Activated CD4-positive, alpha-beta memory T cell treated with anti-CD3 and anti-CD28 coated beads for 36 hours (primary cell): ENCODE measurements at regions not wholly inside any gene's neighbourhood (a gene's known extent, or its start where the extent isn't known, plus 50 kb on each side); places are given as distances from the start of the nearest gene placed in this dataset.

ENCODE experiments used
- CTCF ChIA-PET: fragments of 350-600 bp; sonication (Branson Sonifier 250); formaldehyde crosslinking; loops from one replicate; lab custom pipeline; 2021; ENCODE audit warnings: antibody characterized with exemption, inconsistent platforms; lab: Charles Lee
- POLR2A ChIA-PET: fragments of 350-600 bp; sonication (Branson Sonifier 250); formaldehyde crosslinking; loops from one replicate; lab custom pipeline; 2021; ENCODE audit warnings: antibody characterized with exemption; lab: Charles Lee
- DNase-seq: peaks from one replicate; pipeline ENCODE4 v3.0.0-alpha.2; 2020
- H3K27ac Mint-ChIP-seq: one replicate; pipeline ENCODE4 v1.8.0; 2021; ENCODE audit warnings: mixed read lengths
- H3K27me3 Mint-ChIP-seq: one replicate; pipeline ENCODE4 v1.8.0; 2021; ENCODE audit warnings: mixed read lengths
- H3K36me3 Mint-ChIP-seq: one replicate; pipeline ENCODE4 v1.8.0; 2021; ENCODE audit warnings: mixed read lengths
- H3K4me1 Mint-ChIP-seq: one replicate; pipeline ENCODE4 v1.8.0; 2021; ENCODE audit warnings: low read depth, mixed read lengths
- H3K4me3 Mint-ChIP-seq: one replicate; pipeline ENCODE4 v1.8.0; 2021; ENCODE audit warnings: mild to moderate bottlenecking, mixed read lengths
- H3K9me3 Mint-ChIP-seq: one replicate; pipeline ENCODE4 v1.8.0; 2021; ENCODE audit warnings: mixed read lengths
- intact Hi-C: fragments of 100-400 bp; cut with micrococcal nuclease; formaldehyde crosslinking; loops from one replicate; pipeline ENCODE4 v1.15.1; 2023

GRCh38 chr16:49061137-49061714 lies 220.4 kb downstream of the CBLN1 start:
- Mint-ChIP-seq H3K27me3 (no peaks in the 10 kb centered on the region), H3K4me3 (no peak overlapping the region), H3K4me1 (no peaks in the 10 kb centered on the region), H3K27ac (no peak overlapping the region), H3K9me3 (no peaks in the 10 kb centered on the region), H3K36me3 (no peaks in the 10 kb centered on the region)
- DNase-seq, result no peak
- ChIA-PET POLR2A (no interaction called here), CTCF (no interaction called here)
- intact Hi-C loops, result no loop called here

GRCh38 chr16:49060728-49061127 lies 220.9 kb downstream of the CBLN1 start:
- Mint-ChIP-seq H3K27ac (no peak overlapping the region), H3K9me3 (no peaks in the 10 kb centered on the region), H3K4me1 (no peaks in the 10 kb centered on the region), H3K36me3 (no peaks in the 10 kb centered on the region), H3K27me3 (no peaks in the 10 kb centered on the region), H3K4me3 (no peak overlapping the region)
- POLR2A ChIA-PET, result no interaction called here
- intact Hi-C loops, result no loop called here
- CTCF ChIA-PET, result no interaction called here
- DNase-seq, result no peak

- H3K27ac Mint-ChIP-seq, result no peak overlapping the region
- CTCF ChIA-PET, result no interaction called here
- no peak overlapping the region for H3K4me3 Mint-ChIP-seq
- no peaks in the 10 kb centered on the region for H3K4me1 Mint-ChIP-seq
- no peaks in the 10 kb centered on the region for H3K36me3 Mint-ChIP-seq
- no peaks in the 10 kb centered on the region for H3K27me3 Mint-ChIP-seq
- POLR2A ChIA-PET, result no interaction called here
- no peaks in the 10 kb centered on the region for H3K9me3 Mint-ChIP-seq
- intact Hi-C loops, result no loop called here
- no peak for DNase-seq
Observed at GRCh38 chr16:49058382-49058781, 223.3 kb downstream of the CBLN1 start.

- intact Hi-C loops, result no loop called here
- Mint-ChIP-seq H3K27ac (no peak overlapping the region), H3K36me3 (no peaks in the 10 kb centered on the region), H3K27me3 (no peaks in the 10 kb centered on the region), H3K4me1 (no peaks in the 10 kb centered on the region), H3K4me3 (no peak overlapping the region), H3K9me3 (no peaks in the 10 kb centered on the region)
- CTCF ChIA-PET, result no interaction called here
- POLR2A ChIA-PET, result no interaction called here
- DNase-seq, result no peak
Observed at GRCh38 chr16:49057936-49058335, 223.7 kb downstream of the CBLN1 start.

- Mint-ChIP-seq H3K36me3 (no peaks in the 10 kb centered on the region), H3K9me3 (no peaks in the 10 kb centered on the region), H3K27ac (no peak overlapping the region), H3K27me3 (no peaks in the 10 kb centered on the region), H3K4me1 (no peaks in the 10 kb centered on the region), H3K4me3 (no peak overlapping the region)
- POLR2A ChIA-PET, result no interaction called here
- no peak for DNase-seq
- CTCF ChIA-PET, result no interaction called here
- intact Hi-C loops, result no loop called here
Observed at GRCh38 chr16:49057391-49057790, 224.2 kb downstream of the CBLN1 start.

- Mint-ChIP-seq H3K27ac (no peak overlapping the region), H3K9me3 (no peaks in the 10 kb centered on the region), H3K36me3 (no peaks in the 10 kb centered on the region), H3K4me3 (no peak overlapping the region), H3K27me3 (no peaks in the 10 kb centered on the region), H3K4me1 (no peaks in the 10 kb centered on the region)
- intact Hi-C loops, result no loop called here
- DNase-seq, result no peak
- ChIA-PET CTCF (no interaction called here), POLR2A (no interaction called here)
Observed at GRCh38 chr16:49056546-49056945, 225.1 kb downstream of the CBLN1 start.

- ChIA-PET CTCF (no interaction called here), POLR2A (no interaction called here)
- H3K4me3 Mint-ChIP-seq, result no peak overlapping the region
- H3K27me3 Mint-ChIP-seq, result no peaks in the 10 kb centered on the region
- intact Hi-C loops, result no loop called here
- H3K4me1 Mint-ChIP-seq, result no peaks in the 10 kb centered on the region
- H3K36me3 Mint-ChIP-seq, result no peaks in the 10 kb centered on the region
- no peak overlapping the region for H3K27ac Mint-ChIP-seq
- H3K9me3 Mint-ChIP-seq, result no peaks in the 10 kb centered on the region
- DNase-seq, result no peak
Observed at GRCh38 chr16:49055824-49056545, 225.7 kb downstream of the CBLN1 start.

GRCh38 chr16:49055291-49055690 lies 226.3 kb downstream of the CBLN1 start:
- Mint-ChIP-seq H3K36me3 (no peaks in the 10 kb centered on the region), H3K4me1 (no peaks in the 10 kb centered on the region), H3K27me3 (no peaks in the 10 kb centered on the region), H3K4me3 (no peak overlapping the region), H3K27ac (no peak overlapping the region), H3K9me3 (no peaks in the 10 kb centered on the region)
- no peak for DNase-seq
- POLR2A ChIA-PET, result no interaction called here
- CTCF ChIA-PET, result no interaction called here
- intact Hi-C loops, result no loop called here

GRCh38 chr16:49054606-49055005 lies 227.0 kb downstream of the CBLN1 start:
- POLR2A ChIA-PET, result no interaction called here
- H3K27ac Mint-ChIP-seq, result no peak overlapping the region

GRCh38 chr16:49052846-49053245 lies 228.8 kb downstream of the CBLN1 start:
- no peaks in the 10 kb centered on the region for H3K27me3 Mint-ChIP-seq
- no peak for DNase-seq
- H3K9me3 Mint-ChIP-seq, result no peaks in the 10 kb centered on the region
- ChIA-PET CTCF (no interaction called here), POLR2A (no interaction called here)
- H3K36me3 Mint-ChIP-seq, result no peaks in the 10 kb centered on the region
- no peaks in the 10 kb centered on the region for H3K4me1 Mint-ChIP-seq
- intact Hi-C loops, result no loop called here
- H3K4me3 Mint-ChIP-seq, result no peak overlapping the region
- no peak overlapping the region for H3K27ac Mint-ChIP-seq

More at GRCh38 chr16:49054606-49055005, 227.0 kb downstream of the CBLN1 start:
- intact Hi-C loops, result no loop called here
- CTCF ChIA-PET, result no interaction called here
- Mint-ChIP-seq H3K36me3 (no peaks in the 10 kb centered on the region), H3K27me3 (no peaks in the 10 kb centered on the region), H3K4me3 (no peak overlapping the region), H3K4me1 (no peaks in the 10 kb centered on the region), H3K9me3 (no peaks in the 10 kb centered on the region)
- DNase-seq, result no peak

GRCh38 chr16:49051576-49051975 lies 230.1 kb downstream of the CBLN1 start:
- no peak overlapping the region for H3K4me3 Mint-ChIP-seq
- no peaks in the 10 kb centered on the region for H3K9me3 Mint-ChIP-seq
- DNase-seq, result no peak
- no peaks in the 10 kb centered on the region for H3K4me1 Mint-ChIP-seq
- no peak overlapping the region for H3K27ac Mint-ChIP-seq
- CTCF ChIA-PET, result no interaction called here
- no peaks in the 10 kb centered on the region for H3K27me3 Mint-ChIP-seq
- H3K36me3 Mint-ChIP-seq, result no peaks in the 10 kb centered on the region
- intact Hi-C loops, result no loop called here
- POLR2A ChIA-PET, result no interaction called here

- H3K27me3 Mint-ChIP-seq, result no peaks in the 10 kb centered on the region
- no peak overlapping the region for H3K27ac Mint-ChIP-seq
- CTCF ChIA-PET, result no interaction called here
- H3K4me1 Mint-ChIP-seq, result no peaks in the 10 kb centered on the region
- H3K36me3 Mint-ChIP-seq, result no peaks in the 10 kb centered on the region
- no peak overlapping the region for H3K4me3 Mint-ChIP-seq
- intact Hi-C loops, result no loop called here
- no peak for DNase-seq
- H3K9me3 Mint-ChIP-seq, result peaks cover 5% of the 10 kb centered on the region
- POLR2A ChIA-PET, result no interaction called here
Observed at GRCh38 chr16:49050607-49051006, 231.0 kb downstream of the CBLN1 start.

- ChIA-PET CTCF (no interaction called here), POLR2A (no interaction called here)
- intact Hi-C loops, result no loop called here
- no peak for DNase-seq
- Mint-ChIP-seq H3K27me3 (no peaks in the 10 kb centered on the region), H3K9me3 (peaks cover 5% of the 10 kb centered on the region), H3K4me1 (no peaks in the 10 kb centered on the region), H3K36me3 (no peaks in the 10 kb centered on the region), H3K4me3 (no peak overlapping the region), H3K27ac (no peak overlapping the region)
Observed at GRCh38 chr16:49049644-49050043, 232.0 kb downstream of the CBLN1 start.
